HG03159 (cell line): ENCODE measurements at regions not wholly inside any gene's neighbourhood (a gene's known extent, or its start where the extent isn't known, plus 50 kb on each side); places are given as distances from the start of the nearest gene placed in this dataset.

Source experiments
- ATAC-seq: cut with Tn5 transposase; IDR thresholded peaks from one replicate; pipeline ENCODE4 v1.9.1; 2021; ENCODE audit warnings: mild to moderate bottlenecking, moderate library complexity; ENCODE audit not compliant: unreplicated experiment

GRCh38 chr13:103276775-103277498 is 210.7 kb upstream of the SLC10A2 start:
- ATAC-seq = peak; percentile 97

- no peak for ATAC-seq
Observed at GRCh38 chr13:103275722-103276121, 209.5 kb upstream of the SLC10A2 start.

- ATAC-seq = no peak
Observed at GRCh38 chr13:103275081-103275480, 208.9 kb upstream of the SLC10A2 start.

GRCh38 chr13:103273825-103274224 is 207.6 kb upstream of the SLC10A2 start:
- ATAC-seq = no peak

- peak; percentile 44 for ATAC-seq
Observed at GRCh38 chr13:103272770-103273169, 206.6 kb upstream of the SLC10A2 start.

GRCh38 chr13:103263448-103263847 is 197.2 kb upstream of the SLC10A2 start:
- ATAC-seq = no peak

- ATAC-seq = no peak
Observed at GRCh38 chr13:103255587-103256301, 189.5 kb upstream of the SLC10A2 start.

GRCh38 chr13:103250071-103250470 is 183.9 kb upstream of the SLC10A2 start:
- no peak for ATAC-seq

- ATAC-seq = no peak
Observed at GRCh38 chr13:103246581-103247200, 180.5 kb upstream of the SLC10A2 start.

GRCh38 chr13:103243495-103243894 is 177.3 kb upstream of the SLC10A2 start:
- ATAC-seq = no peak

GRCh38 chr13:103238441-103238840 is 172.2 kb upstream of the SLC10A2 start:
- no peak for ATAC-seq

GRCh38 chr13:103236213-103236612 is 170.0 kb upstream of the SLC10A2 start:
- ATAC-seq = no peak

GRCh38 chr13:103229674-103230073 is 163.5 kb upstream of the SLC10A2 start:
- no peak for ATAC-seq

GRCh38 chr13:103224804-103225203 is 158.6 kb upstream of the SLC10A2 start:
- no peak for ATAC-seq

GRCh38 chr13:103222683-103223082 is 156.5 kb upstream of the SLC10A2 start:
- ATAC-seq = no peak

- ATAC-seq = no peak
Observed at GRCh38 chr13:103218253-103218652, 152.0 kb upstream of the SLC10A2 start.

- no peak for ATAC-seq
Observed at GRCh38 chr13:103213152-103213551, 146.9 kb upstream of the SLC10A2 start.

GRCh38 chr13:103210348-103210747 is 144.1 kb upstream of the SLC10A2 start:
- ATAC-seq = no peak

- ATAC-seq = no peak
Observed at GRCh38 chr13:103203735-103204330, 137.6 kb upstream of the SLC10A2 start.

GRCh38 chr13:103200118-103200885 is 134.1 kb upstream of the SLC10A2 start:
- ATAC-seq = no peak
